Gastroesophageal sphincter (tissue), 3 donors: ENCODE measurements at regions not wholly inside any gene's neighbourhood (a gene's known extent, or its start where the extent isn't known, plus 50 kb on each side); places are given as distances from the start of the nearest gene placed in this dataset.

Source experiments
- POLR2A ChIP-seq, 2 donors: fragments of 450-650 bp; IDR thresholded peaks; one replicate each; pipeline ENCODE4 v1.6.1; 2017; ENCODE audit warnings: antibody characterized with exemption in 2 of 2, mild to moderate bottlenecking in 2 of 2, moderate library complexity in 1 of 2
- POLR2AphosphoS5 ChIP-seq: sonication (generic); formaldehyde crosslinking; IDR thresholded peaks from one replicate; pipeline ENCODE4 v1.6.1; 2017; ENCODE audit warnings: antibody characterized with exemption
- TF ChIP-seq, protein P1 (sequence below), 4 experiments: fragments of 200-600 bp in 2 of 4; fragments of 450-650 bp in 2 of 4; sonication (generic) in 1 of 4; IDR thresholded peaks; one replicate each; pipeline ENCODE4 v1.5.1; 2017 to 2019; ENCODE audit warnings: antibody characterized with exemption in 4 of 4, mild to moderate bottlenecking in 2 of 4, moderate library complexity in 2 of 4

DNA sequence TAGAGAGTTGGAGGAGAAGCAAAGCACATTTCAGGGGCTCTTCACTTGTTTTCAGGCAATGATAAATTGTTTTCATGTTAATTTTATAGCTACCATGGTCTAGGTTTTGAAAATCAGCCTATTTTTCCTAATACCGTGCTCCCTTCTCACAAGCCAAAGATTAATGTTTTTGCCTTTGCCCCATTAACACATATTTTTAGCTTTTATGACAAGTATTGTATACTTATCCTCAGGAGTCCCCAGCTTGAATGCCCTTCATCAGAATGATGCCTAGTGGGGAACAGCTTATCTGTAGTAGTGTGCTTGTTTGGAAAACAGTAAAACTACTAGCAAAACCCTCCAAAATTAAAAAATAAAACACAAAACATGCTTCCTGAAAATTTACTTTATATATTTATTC lies 194.0 kb downstream of the LNPK start:
- TF ChIP-seq, protein P1, sequence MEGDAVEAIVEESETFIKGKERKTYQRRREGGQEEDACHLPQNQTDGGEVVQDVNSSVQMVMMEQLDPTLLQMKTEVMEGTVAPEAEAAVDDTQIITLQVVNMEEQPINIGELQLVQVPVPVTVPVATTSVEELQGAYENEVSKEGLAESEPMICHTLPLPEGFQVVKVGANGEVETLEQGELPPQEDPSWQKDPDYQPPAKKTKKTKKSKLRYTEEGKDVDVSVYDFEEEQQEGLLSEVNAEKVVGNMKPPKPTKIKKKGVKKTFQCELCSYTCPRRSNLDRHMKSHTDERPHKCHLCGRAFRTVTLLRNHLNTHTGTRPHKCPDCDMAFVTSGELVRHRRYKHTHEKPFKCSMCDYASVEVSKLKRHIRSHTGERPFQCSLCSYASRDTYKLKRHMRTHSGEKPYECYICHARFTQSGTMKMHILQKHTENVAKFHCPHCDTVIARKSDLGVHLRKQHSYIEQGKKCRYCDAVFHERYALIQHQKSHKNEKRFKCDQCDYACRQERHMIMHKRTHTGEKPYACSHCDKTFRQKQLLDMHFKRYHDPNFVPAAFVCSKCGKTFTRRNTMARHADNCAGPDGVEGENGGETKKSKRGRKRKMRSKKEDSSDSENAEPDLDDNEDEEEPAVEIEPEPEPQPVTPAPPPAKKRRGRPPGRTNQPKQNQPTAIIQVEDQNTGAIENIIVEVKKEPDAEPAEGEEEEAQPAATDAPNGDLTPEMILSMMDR (IDR thresholded peaks at IDR 0.05): no peak
- no peak for TF ChIP-seq POLR2A (IDR thresholded peaks at IDR 0.05)
- TF ChIP-seq POLR2AphosphoS5: no peak
